Dendritic cell treated with granulocyte-macrophage colony-stimulating factor and Interleukin-4, amounts not matched to agents 40 ng/mL and 50 ng/mL, for 4 days (primary cell): ENCODE measurements at regions not wholly inside any gene's neighbourhood (a gene's known extent, or its start where the extent isn't known, plus 50 kb on each side); places are given as distances from the start of the nearest gene placed in this dataset.
"Not testable (repeated sequence)": the region's sequence is repeated elsewhere in the genome, so short reads cannot be mapped to it uniquely, and the experiment has no call there.

Experiments
- H3K27ac Mint-ChIP-seq: one replicate; pipeline ENCODE4 v1.8.0; 2022; ENCODE audit warnings: mild to moderate bottlenecking, mixed read lengths
- H3K27me3 Mint-ChIP-seq: one replicate; pipeline ENCODE4 v1.8.0; 2022; ENCODE audit warnings: mild to moderate bottlenecking, mixed read lengths
- H3K36me3 Mint-ChIP-seq: one replicate; pipeline ENCODE4 v1.8.0; 2022; ENCODE audit warnings: low read depth, mixed read lengths
- H3K4me1 Mint-ChIP-seq: one replicate; pipeline ENCODE4 v1.8.0; 2022; ENCODE audit warnings: low read depth, mixed read lengths
- H3K4me3 Mint-ChIP-seq: one replicate; pipeline ENCODE4 v1.8.0; 2022; ENCODE audit warnings: mild to moderate bottlenecking, moderate library complexity, mixed read lengths
- H3K9me3 Mint-ChIP-seq: one replicate; pipeline ENCODE4 v1.8.0; 2022; ENCODE audit warnings: mixed read lengths
- intact Hi-C: fragments of 100-400 bp; cut with micrococcal nuclease; formaldehyde crosslinking; loops from one replicate; pipeline ENCODE4 v1.15.0; 2022

GRCh38 chr18:55737781-55738468, 149.9 kb upstream of the TCF4 start:
- Mint-ChIP-seq H3K27me3 (no peaks in the 10 kb centered on the region), H3K9me3 (no peaks in the 10 kb centered on the region), H3K4me3 (no peak overlapping the region), H3K4me1 (no peaks in the 10 kb centered on the region), H3K36me3 (no peaks in the 10 kb centered on the region), H3K27ac (no peak overlapping the region)
- intact Hi-C loops: no loop called here

GRCh38 chr18:55737266-55737665, 149.3 kb upstream of the TCF4 start:
- no peak overlapping the region for H3K4me3 Mint-ChIP-seq
- H3K27me3 Mint-ChIP-seq: no peaks in the 10 kb centered on the region
- H3K36me3 Mint-ChIP-seq: no peaks in the 10 kb centered on the region
- H3K27ac Mint-ChIP-seq: no peak overlapping the region
- intact Hi-C loops: no loop called here
- no peaks in the 10 kb centered on the region for H3K4me1 Mint-ChIP-seq
- H3K9me3 Mint-ChIP-seq: no peaks in the 10 kb centered on the region

GRCh38 chr18:55735969-55736368, 148.0 kb upstream of the TCF4 start:
- H3K9me3 Mint-ChIP-seq: no peaks in the 10 kb centered on the region
- no peaks in the 10 kb centered on the region for H3K4me1 Mint-ChIP-seq
- no peak overlapping the region for H3K4me3 Mint-ChIP-seq
- H3K27me3 Mint-ChIP-seq: no peaks in the 10 kb centered on the region
- H3K36me3 Mint-ChIP-seq: no peaks in the 10 kb centered on the region
- H3K27ac Mint-ChIP-seq: no peak overlapping the region
- intact Hi-C loops: no loop called here

GRCh38 chr18:55735199-55735855, 147.3 kb upstream of the TCF4 start:
- no peaks in the 10 kb centered on the region for H3K27me3 Mint-ChIP-seq
- no peak overlapping the region for H3K27ac Mint-ChIP-seq
- H3K4me3 Mint-ChIP-seq: no peak overlapping the region
- H3K4me1 Mint-ChIP-seq: no peaks in the 10 kb centered on the region
- intact Hi-C loops: no loop called here
- H3K36me3 Mint-ChIP-seq: no peaks in the 10 kb centered on the region
- no peaks in the 10 kb centered on the region for H3K9me3 Mint-ChIP-seq

GRCh38 chr18:55732227-55733106, 144.5 kb upstream of the TCF4 start:
- no peaks in the 10 kb centered on the region for H3K36me3 Mint-ChIP-seq
- H3K4me3 Mint-ChIP-seq: no peak overlapping the region
- intact Hi-C loops: no loop called here
- no peaks in the 10 kb centered on the region for H3K27me3 Mint-ChIP-seq
- no peak overlapping the region for H3K27ac Mint-ChIP-seq
- H3K9me3 Mint-ChIP-seq: no peaks in the 10 kb centered on the region
- no peaks in the 10 kb centered on the region for H3K4me1 Mint-ChIP-seq

GRCh38 chr18:55731594-55732042, 143.6 kb upstream of the TCF4 start:
- Mint-ChIP-seq H3K27ac (no peak overlapping the region), H3K4me1 (no peaks in the 10 kb centered on the region), H3K4me3 (no peak overlapping the region), H3K27me3 (no peaks in the 10 kb centered on the region), H3K36me3 (no peaks in the 10 kb centered on the region), H3K9me3 (no peaks in the 10 kb centered on the region)
- intact Hi-C loops: no loop called here

GRCh38 chr18:55721006-55721405, 133.0 kb upstream of the TCF4 start:
- intact Hi-C loops, H3K27me3 Mint-ChIP-seq, H3K36me3 Mint-ChIP-seq, H3K4me1 Mint-ChIP-seq, H3K27ac Mint-ChIP-seq, H3K9me3 Mint-ChIP-seq, H3K4me3 Mint-ChIP-seq: not testable (repeated sequence)

- Mint-ChIP-seq H3K27ac (no peak overlapping the region), H3K4me1 (no peaks in the 10 kb centered on the region), H3K9me3 (peaks cover 25% of the 10 kb centered on the region), H3K27me3 (no peaks in the 10 kb centered on the region), H3K36me3 (no peaks in the 10 kb centered on the region), H3K4me3 (no peak overlapping the region)
- intact Hi-C loops: no loop called here
These were observed 125.7 kb upstream of the TCF4 start for GRCh38 chr18:55713707-55714106.

GRCh38 chr18:55706898-55707297, 118.9 kb upstream of the TCF4 start:
- H3K27ac Mint-ChIP-seq: no peak overlapping the region
- H3K9me3 Mint-ChIP-seq: peaks cover 20% of the 10 kb centered on the region
- intact Hi-C loops: no loop called here

GRCh38 chr18:55699233-55699765, 111.3 kb upstream of the TCF4 start:
- H3K27me3 Mint-ChIP-seq: no peaks in the 10 kb centered on the region
- H3K4me3 Mint-ChIP-seq: no peak overlapping the region
- H3K9me3 Mint-ChIP-seq: peaks cover 6% of the 10 kb centered on the region
- no peaks in the 10 kb centered on the region for H3K4me1 Mint-ChIP-seq
- no peak overlapping the region for H3K27ac Mint-ChIP-seq
- H3K36me3 Mint-ChIP-seq: no peaks in the 10 kb centered on the region
- intact Hi-C loops: no loop called here

More at GRCh38 chr18:55706898-55707297, 118.9 kb upstream of the TCF4 start:
- Mint-ChIP-seq H3K4me3 (no peak overlapping the region), H3K27me3 (no peaks in the 10 kb centered on the region), H3K36me3 (no peaks in the 10 kb centered on the region), H3K4me1 (no peaks in the 10 kb centered on the region)

- H3K4me3 Mint-ChIP-seq: no peak overlapping the region
- no peaks in the 10 kb centered on the region for H3K27me3 Mint-ChIP-seq
- H3K27ac Mint-ChIP-seq: no peak overlapping the region
- intact Hi-C loops: no loop called here
- no peaks in the 10 kb centered on the region for H3K4me1 Mint-ChIP-seq
- H3K9me3 Mint-ChIP-seq: no peaks in the 10 kb centered on the region
- H3K36me3 Mint-ChIP-seq: no peaks in the 10 kb centered on the region
These were observed 108.8 kb upstream of the TCF4 start for GRCh38 chr18:55696811-55697210.

- no peak overlapping the region for H3K27ac Mint-ChIP-seq
- H3K36me3 Mint-ChIP-seq: no peaks in the 10 kb centered on the region
- H3K9me3 Mint-ChIP-seq: no peaks in the 10 kb centered on the region
- no peak overlapping the region for H3K4me3 Mint-ChIP-seq
- intact Hi-C loops: no loop called here
- no peaks in the 10 kb centered on the region for H3K4me1 Mint-ChIP-seq
- no peaks in the 10 kb centered on the region for H3K27me3 Mint-ChIP-seq
These were observed 107.1 kb upstream of the TCF4 start for GRCh38 chr18:55695091-55695490.

GRCh38 chr18:55694291-55694690, 106.3 kb upstream of the TCF4 start:
- Mint-ChIP-seq H3K27ac (no peak overlapping the region), H3K36me3 (no peaks in the 10 kb centered on the region), H3K27me3 (no peaks in the 10 kb centered on the region), H3K9me3 (no peaks in the 10 kb centered on the region), H3K4me1 (no peaks in the 10 kb centered on the region), H3K4me3 (no peak overlapping the region)
- intact Hi-C loops: no loop called here

- H3K9me3 Mint-ChIP-seq: no peaks in the 10 kb centered on the region
- no peaks in the 10 kb centered on the region for H3K27me3 Mint-ChIP-seq
- intact Hi-C loops: no loop called here
- H3K27ac Mint-ChIP-seq: no peak overlapping the region
- H3K4me3 Mint-ChIP-seq: no peak overlapping the region
- no peaks in the 10 kb centered on the region for H3K4me1 Mint-ChIP-seq
- H3K36me3 Mint-ChIP-seq: no peaks in the 10 kb centered on the region
These were observed 100.0 kb upstream of the TCF4 start for GRCh38 chr18:55688030-55688429.
